GM12864 (cell line): ENCODE measurements at regions not wholly inside any gene's neighbourhood (a gene's known extent, or its start where the extent isn't known, plus 50 kb on each side); places are given as distances from the start of the nearest gene placed in this dataset.

Experiments
- DNase-seq: peaks from one replicate; pipeline ENCODE4 v3.0.0-alpha.2; 2011; ENCODE audit warnings: low read depth
- H3K4me3 ChIP-seq: 2 replicates; pipeline ENCODE4 v1.5.1; 2011; ENCODE audit warnings: mild to moderate bottlenecking, low read depth, low read length, control low read depth
- TF ChIP-seq, protein P1 (sequence below): IDR thresholded peaks from 2 replicates; pipeline ENCODE4 v1.5.1; 2011; ENCODE audit warnings: low read depth, mild to moderate bottlenecking, moderate library complexity, low read length, control low read depth, inconsistent platforms; ENCODE audit errors: missing control alignments

DNA sequence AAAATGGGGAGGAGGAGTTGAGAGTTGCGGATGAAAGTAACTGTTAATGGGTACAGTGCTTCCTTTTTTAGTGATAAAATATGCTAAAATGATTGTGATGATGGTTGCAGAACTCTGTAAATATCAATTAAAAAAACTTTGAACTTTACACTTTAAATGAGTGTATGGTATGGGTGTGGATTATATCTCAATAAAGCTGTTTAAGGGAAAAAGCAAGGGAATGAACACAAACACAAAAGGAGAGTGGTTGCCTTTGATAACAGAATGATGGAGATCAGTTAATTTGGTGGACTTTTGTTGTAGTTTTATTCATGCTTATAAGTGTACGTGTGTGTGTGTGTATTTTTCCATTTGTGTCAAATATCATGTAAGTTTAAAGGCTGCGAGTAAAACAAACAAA is 186.1 kb downstream of the ZNF608 start:
- H3K4me3 ChIP-seq, result no peak overlapping the region
- no peak for DNase-seq
- TF ChIP-seq, protein P1, sequence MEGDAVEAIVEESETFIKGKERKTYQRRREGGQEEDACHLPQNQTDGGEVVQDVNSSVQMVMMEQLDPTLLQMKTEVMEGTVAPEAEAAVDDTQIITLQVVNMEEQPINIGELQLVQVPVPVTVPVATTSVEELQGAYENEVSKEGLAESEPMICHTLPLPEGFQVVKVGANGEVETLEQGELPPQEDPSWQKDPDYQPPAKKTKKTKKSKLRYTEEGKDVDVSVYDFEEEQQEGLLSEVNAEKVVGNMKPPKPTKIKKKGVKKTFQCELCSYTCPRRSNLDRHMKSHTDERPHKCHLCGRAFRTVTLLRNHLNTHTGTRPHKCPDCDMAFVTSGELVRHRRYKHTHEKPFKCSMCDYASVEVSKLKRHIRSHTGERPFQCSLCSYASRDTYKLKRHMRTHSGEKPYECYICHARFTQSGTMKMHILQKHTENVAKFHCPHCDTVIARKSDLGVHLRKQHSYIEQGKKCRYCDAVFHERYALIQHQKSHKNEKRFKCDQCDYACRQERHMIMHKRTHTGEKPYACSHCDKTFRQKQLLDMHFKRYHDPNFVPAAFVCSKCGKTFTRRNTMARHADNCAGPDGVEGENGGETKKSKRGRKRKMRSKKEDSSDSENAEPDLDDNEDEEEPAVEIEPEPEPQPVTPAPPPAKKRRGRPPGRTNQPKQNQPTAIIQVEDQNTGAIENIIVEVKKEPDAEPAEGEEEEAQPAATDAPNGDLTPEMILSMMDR, result no peak

DNA sequence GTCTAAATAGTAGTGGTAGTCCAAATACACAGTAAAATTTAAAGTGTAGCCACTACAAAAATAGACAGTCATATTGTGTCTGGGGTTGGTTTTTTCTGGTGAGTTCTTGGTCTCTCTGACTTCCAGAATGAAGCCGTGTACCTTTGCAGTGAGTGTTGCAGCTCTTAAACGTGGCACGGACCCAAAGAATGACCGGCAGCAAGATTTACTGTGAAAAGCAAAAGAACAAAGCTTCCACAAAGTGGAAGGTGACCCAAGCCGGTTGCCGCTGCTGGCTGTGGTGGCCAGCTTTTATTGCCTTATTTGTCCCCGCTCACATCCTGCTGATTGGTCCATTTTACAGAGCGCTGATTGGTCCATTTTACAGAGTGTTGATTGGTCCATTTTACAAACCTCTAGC is 188.7 kb downstream of the ZNF608 start:
- H3K4me3 ChIP-seq, result no peak overlapping the region
- no peak for DNase-seq
- TF ChIP-seq, protein P1, result no peak

GRCh38 chr5:124554746-124555578 is 191.5 kb downstream of the ZNF608 start:
- TF ChIP-seq, protein P1, result no peak
- no peak for DNase-seq
- H3K4me3 ChIP-seq, result no peak overlapping the region

DNA sequence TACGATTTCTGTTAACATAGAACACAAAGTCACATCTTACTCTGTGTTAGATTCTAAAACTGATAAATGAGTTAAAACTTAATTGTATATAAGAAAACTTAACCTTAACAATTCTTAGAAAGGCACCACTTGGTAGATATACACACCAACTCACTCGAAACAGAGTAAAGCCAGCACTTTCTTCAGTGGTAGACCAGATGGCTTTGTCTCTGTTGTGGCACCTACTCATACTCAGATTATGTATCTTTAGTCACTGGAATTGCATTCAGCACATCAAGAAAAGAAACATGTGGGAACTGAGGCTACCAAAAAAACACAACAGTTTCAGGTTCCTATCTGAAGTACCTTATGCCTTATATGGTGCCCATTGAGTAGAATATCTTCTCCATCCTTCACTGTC is 192.5 kb downstream of the ZNF608 start:
- no peak overlapping the region for H3K4me3 ChIP-seq
- no peak for DNase-seq
- TF ChIP-seq, protein P1, result no peak

GRCh38 chr5:124552526-124552925 is 193.9 kb downstream of the ZNF608 start:
- DNase-seq, result no peak
- H3K4me3 ChIP-seq, result no peak overlapping the region
- TF ChIP-seq, protein P1, result no peak

DNA sequence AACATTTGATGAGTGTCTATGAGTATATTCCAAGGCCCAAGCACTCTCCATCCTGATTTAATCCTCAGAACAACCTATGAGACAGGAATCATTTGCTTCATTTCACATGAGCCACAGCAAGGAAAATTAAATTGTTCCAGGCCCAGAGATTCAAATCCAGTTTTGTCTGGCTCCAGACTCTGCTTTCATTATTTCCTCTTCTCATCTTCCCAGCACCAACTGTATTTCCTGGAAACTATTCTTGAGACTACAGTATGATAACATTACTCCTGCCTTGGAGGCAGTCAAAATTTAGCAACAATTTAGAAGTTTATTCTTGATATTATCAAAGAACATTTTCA is 194.5 kb downstream of the ZNF608 start:
- no peak overlapping the region for H3K4me3 ChIP-seq
- DNase-seq, result no peak
- TF ChIP-seq, protein P1, result no peak

GRCh38 chr5:124550731-124551130 is 195.7 kb downstream of the ZNF608 start:
- no peak for DNase-seq
- TF ChIP-seq, protein P1, result no peak
- no peak overlapping the region for H3K4me3 ChIP-seq
